Glutamatergic neuron (in vitro differentiated cells): ENCODE measurements at regions not wholly inside any gene's neighbourhood (a gene's known extent, or its start where the extent isn't known, plus 50 kb on each side); places are given as distances from the start of the nearest gene placed in this dataset.

Source experiments
- DNase-seq: peaks from one replicate; pipeline ENCODE4 v3.0.0; 2022
- H3K27ac Mint-ChIP-seq: one replicate; pipeline ENCODE4 v1.8.0; 2020; ENCODE audit warnings: mild to moderate bottlenecking, mixed read lengths, inconsistent platforms; ENCODE audit not compliant: unreplicated experiment
- H3K27me3 Mint-ChIP-seq: one replicate; pipeline ENCODE4 v1.8.0; 2020; ENCODE audit warnings: mild to moderate bottlenecking, moderate library complexity, mixed read lengths, inconsistent platforms; ENCODE audit not compliant: unreplicated experiment
- H3K36me3 Mint-ChIP-seq: one replicate; pipeline ENCODE4 v1.8.0; 2020; ENCODE audit warnings: mild to moderate bottlenecking, mixed read lengths, inconsistent platforms; ENCODE audit not compliant: unreplicated experiment
- H3K4me1 Mint-ChIP-seq: one replicate; pipeline ENCODE4 v1.8.0; 2020; ENCODE audit warnings: mild to moderate bottlenecking, low read depth, mixed read lengths, inconsistent platforms; ENCODE audit not compliant: unreplicated experiment
- H3K4me3 Mint-ChIP-seq: one replicate; pipeline ENCODE4 v1.8.0; 2020; ENCODE audit warnings: mild to moderate bottlenecking, mixed read lengths, inconsistent platforms; ENCODE audit not compliant: unreplicated experiment
- H3K9me3 Mint-ChIP-seq: one replicate; pipeline ENCODE4 v1.8.0; 2020; ENCODE audit warnings: mild to moderate bottlenecking, moderate library complexity, mixed read lengths, inconsistent platforms; ENCODE audit not compliant: unreplicated experiment
- TF ChIP-seq, protein P1 (sequence below): fragments of 200-600 bp; sonication (generic); IDR thresholded peaks from one replicate; pipeline ENCODE4 v1.5.0; 2021; ENCODE audit not compliant: partially characterized antibody, unreplicated experiment

DNA sequence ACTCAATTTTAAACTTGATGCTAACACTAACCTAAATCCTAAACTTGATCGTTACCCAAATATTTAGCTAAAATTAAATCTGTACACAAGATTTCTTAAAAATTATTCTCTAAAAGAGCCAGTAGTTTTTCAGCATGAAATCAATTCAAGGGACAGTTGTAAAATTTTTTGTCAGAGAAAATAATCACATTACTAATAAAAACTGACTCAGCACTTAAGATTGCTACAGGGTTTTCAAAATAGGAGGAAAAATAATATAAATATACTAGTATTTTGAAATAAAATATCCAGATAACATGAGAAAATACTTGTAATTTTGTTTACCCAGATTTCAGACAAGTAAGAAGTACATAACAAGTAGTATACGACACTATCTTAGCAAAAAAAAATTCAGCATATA lies 1268.1 kb upstream of the USP15 start:
- H3K27me3 Mint-ChIP-seq, result no peaks in the 10 kb centered on the region
- no peak overlapping the region for H3K4me3 Mint-ChIP-seq
- TF ChIP-seq, protein P1, sequence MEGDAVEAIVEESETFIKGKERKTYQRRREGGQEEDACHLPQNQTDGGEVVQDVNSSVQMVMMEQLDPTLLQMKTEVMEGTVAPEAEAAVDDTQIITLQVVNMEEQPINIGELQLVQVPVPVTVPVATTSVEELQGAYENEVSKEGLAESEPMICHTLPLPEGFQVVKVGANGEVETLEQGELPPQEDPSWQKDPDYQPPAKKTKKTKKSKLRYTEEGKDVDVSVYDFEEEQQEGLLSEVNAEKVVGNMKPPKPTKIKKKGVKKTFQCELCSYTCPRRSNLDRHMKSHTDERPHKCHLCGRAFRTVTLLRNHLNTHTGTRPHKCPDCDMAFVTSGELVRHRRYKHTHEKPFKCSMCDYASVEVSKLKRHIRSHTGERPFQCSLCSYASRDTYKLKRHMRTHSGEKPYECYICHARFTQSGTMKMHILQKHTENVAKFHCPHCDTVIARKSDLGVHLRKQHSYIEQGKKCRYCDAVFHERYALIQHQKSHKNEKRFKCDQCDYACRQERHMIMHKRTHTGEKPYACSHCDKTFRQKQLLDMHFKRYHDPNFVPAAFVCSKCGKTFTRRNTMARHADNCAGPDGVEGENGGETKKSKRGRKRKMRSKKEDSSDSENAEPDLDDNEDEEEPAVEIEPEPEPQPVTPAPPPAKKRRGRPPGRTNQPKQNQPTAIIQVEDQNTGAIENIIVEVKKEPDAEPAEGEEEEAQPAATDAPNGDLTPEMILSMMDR, result no peak
- no peak overlapping the region for H3K27ac Mint-ChIP-seq
- DNase-seq, result no peak
- no peaks in the 10 kb centered on the region for H3K9me3 Mint-ChIP-seq
- H3K36me3 Mint-ChIP-seq, result no peaks in the 10 kb centered on the region
- H3K4me1 Mint-ChIP-seq, result no peaks in the 10 kb centered on the region

DNA sequence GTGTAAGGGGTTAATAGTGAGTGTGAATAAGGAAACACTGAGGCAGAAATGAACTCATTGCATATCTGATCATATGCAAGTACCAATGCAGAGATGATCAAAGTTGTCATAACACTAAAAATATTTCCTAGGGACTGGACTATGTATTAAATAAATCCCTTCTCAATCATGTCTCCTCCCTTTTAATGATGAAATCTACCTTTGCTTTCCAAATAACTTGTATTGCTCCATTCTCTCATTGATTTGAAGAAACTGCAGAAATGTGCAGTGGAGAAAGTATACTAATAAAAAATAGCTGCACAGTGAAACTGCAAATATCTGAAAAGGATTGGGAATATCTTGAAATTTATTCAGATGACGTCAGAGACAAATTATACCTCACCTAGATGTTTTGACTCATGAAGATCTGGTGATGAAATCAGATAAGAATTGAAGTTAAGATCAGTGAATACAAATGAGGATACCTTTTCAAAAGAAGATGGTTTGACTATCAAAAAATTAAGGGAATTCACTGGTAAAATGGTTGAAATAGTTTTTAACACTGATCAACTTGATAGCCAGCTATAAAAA lies 1264.9 kb upstream of the USP15 start:
- Mint-ChIP-seq H3K36me3 (no peaks in the 10 kb centered on the region), H3K4me1 (no peaks in the 10 kb centered on the region), H3K4me3 (no peak overlapping the region), H3K27ac (no peak overlapping the region), H3K27me3 (no peaks in the 10 kb centered on the region), H3K9me3 (no peaks in the 10 kb centered on the region)
- DNase-seq, result no peak
- TF ChIP-seq, protein P1, result no peak

DNA sequence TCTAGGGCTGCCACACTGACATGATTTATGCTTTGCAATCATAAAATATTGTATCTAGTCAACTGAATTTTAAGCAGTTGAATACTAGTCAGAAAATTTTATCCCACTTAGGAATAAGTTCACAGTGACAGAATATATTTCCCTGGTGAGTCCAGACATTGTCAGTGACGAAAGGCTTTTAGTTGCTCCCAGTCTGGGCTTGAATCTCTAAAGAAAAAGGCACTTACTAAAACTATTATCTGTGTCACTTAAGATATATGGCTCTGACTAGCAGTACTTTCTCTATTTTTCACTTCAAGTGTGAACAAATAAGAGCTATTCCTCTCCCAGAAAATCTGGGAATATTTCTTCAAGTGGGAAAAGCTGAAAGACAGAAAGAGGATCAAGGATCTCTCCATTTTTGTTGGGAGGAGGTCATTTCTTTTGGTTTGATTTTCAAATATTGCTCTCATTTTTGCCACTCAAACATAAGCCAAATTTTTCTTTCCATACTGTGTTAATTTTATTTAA lies 1262.3 kb upstream of the USP15 start:
- no peak for DNase-seq
- Mint-ChIP-seq H3K27ac (no peak overlapping the region), H3K4me1 (no peaks in the 10 kb centered on the region), H3K27me3 (no peaks in the 10 kb centered on the region), H3K36me3 (no peaks in the 10 kb centered on the region), H3K9me3 (no peaks in the 10 kb centered on the region), H3K4me3 (no peak overlapping the region)
- TF ChIP-seq, protein P1, result no peak

DNA sequence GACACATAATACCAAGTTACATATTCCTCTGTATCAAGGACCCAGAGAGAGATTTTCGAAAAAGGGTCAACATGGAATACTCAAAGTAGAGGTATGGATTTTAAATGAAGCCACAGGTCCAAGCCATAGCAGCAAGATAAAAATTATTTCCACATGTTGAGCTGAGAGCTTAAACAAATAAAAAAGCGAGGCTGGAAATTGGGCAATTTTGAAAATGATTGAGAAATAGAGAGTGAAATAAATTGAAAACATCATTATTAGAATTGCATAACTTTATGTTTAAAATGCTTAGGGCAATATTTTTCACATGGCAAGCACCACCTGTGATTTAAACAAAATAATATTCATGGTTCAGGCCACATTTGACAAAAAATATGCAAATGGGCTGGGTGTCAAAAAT lies 1251.0 kb upstream of the USP15 start:
- H3K27ac Mint-ChIP-seq, result no peak overlapping the region
- H3K27me3 Mint-ChIP-seq, result no peaks in the 10 kb centered on the region
- H3K36me3 Mint-ChIP-seq, result no peaks in the 10 kb centered on the region
- H3K4me3 Mint-ChIP-seq, result no peak overlapping the region
- peaks cover 2% of the 10 kb centered on the region for H3K9me3 Mint-ChIP-seq
- H3K4me1 Mint-ChIP-seq, result no peaks in the 10 kb centered on the region
- DNase-seq, result no peak
- TF ChIP-seq, protein P1, result no peak

DNA sequence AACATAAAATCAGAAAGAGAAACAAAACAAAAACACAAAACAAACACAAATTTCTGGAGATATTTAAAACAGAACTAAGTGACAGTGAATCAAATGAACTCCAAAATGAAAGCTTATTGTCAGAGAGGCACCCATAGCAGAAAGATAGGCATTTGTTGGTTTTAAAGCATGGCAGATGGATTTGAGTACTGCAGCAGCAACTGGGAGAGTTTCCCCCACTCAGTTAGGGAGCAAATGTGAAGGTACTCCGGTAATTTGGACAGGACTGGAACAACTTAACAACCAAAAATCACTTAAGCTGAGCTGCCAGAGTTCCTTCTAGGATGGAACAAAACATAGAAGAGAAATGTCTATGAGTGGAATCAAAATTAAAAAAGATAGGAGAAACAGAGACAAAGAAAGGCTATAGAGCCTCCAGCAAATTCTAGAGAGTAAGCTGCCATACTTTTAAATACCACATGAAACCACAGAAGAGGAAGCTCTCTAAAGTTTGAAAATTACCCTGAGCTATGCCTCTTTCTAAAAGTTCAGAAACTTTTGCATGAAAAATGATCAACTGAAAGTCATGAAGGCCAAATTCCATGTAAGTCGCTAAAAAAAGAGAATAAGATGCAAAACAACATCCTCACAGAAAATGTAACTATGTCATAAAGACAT lies 1248.3 kb upstream of the USP15 start:
- no peak for DNase-seq
- no peak overlapping the region for H3K27ac Mint-ChIP-seq
- TF ChIP-seq, protein P1, result no peak

More for the DNA sequence above, 1248.3 kb upstream of the USP15 start:
- no peaks in the 10 kb centered on the region for H3K27me3 Mint-ChIP-seq
- no peaks in the 10 kb centered on the region for H3K4me1 Mint-ChIP-seq
- H3K4me3 Mint-ChIP-seq, result no peak overlapping the region
- H3K36me3 Mint-ChIP-seq, result no peaks in the 10 kb centered on the region
- H3K9me3 Mint-ChIP-seq, result no peaks in the 10 kb centered on the region
